Choroid plexus epithelial cell (primary cell): ENCODE measurements at regions not wholly inside any gene's neighbourhood (a gene's known extent, or its start where the extent isn't known, plus 50 kb on each side); places are given as distances from the start of the nearest gene placed in this dataset.

Source experiments
- DNase-seq: peaks from one replicate; pipeline ENCODE4 v3.0.0-alpha.2; 2010; ENCODE audit warnings: low read depth
- H3K4me3 ChIP-seq: 2 replicates; pipeline ENCODE4 v1.5.1; 2011; ENCODE audit warnings: low read depth, mild to moderate bottlenecking, control low read depth, low read length, moderate library complexity
- TF ChIP-seq, protein P1 (sequence below): conservative IDR thresholded peaks from 2 replicates; pipeline ENCODE4 v1.5.1; 2011; ENCODE audit warnings: low read depth, mild to moderate bottlenecking, control low read depth, inconsistent platforms, low read length, moderate library complexity

DNA sequence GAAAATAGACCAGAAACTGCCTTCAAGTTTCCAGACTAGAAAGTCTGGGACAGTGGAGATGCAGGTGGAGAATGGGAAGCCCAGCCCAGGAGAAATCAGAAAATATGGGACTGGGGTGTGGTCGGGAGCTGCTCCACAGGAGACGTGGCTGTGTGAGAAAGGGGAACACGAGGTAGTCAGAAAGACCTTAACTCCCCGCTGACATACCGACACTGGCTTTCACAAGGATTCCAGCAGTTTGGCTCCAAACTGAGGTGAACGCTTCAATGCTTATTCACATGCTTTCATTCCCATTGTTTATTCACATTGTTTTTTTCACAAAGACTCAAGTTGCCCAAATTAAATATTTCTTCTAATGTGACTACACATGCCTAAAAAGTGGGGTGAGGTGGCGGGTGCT, 111.5 kb upstream of the SLCO3A1 start:
- DNase-seq: no peak
- H3K4me3 ChIP-seq: no peak overlapping the region

DNA sequence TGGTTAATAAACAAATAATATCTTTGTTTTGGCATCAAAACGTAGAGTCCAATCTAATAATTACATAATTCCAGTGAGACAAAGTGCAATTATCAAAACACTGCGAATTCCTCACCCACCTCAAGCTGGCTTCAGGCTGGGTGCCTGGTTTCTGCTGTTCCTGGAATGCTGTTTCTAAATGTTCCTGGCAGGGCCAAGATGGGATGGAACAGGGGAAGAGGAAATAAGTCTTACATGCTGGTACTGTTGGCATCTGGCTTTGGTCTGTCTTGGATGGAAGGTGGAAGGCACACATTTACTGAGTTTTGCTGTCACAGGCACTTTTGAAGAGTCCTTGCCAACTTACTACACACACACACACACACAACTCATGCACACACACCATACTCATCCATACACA, 101.9 kb upstream of the SLCO3A1 start:
- TF ChIP-seq, protein P1, sequence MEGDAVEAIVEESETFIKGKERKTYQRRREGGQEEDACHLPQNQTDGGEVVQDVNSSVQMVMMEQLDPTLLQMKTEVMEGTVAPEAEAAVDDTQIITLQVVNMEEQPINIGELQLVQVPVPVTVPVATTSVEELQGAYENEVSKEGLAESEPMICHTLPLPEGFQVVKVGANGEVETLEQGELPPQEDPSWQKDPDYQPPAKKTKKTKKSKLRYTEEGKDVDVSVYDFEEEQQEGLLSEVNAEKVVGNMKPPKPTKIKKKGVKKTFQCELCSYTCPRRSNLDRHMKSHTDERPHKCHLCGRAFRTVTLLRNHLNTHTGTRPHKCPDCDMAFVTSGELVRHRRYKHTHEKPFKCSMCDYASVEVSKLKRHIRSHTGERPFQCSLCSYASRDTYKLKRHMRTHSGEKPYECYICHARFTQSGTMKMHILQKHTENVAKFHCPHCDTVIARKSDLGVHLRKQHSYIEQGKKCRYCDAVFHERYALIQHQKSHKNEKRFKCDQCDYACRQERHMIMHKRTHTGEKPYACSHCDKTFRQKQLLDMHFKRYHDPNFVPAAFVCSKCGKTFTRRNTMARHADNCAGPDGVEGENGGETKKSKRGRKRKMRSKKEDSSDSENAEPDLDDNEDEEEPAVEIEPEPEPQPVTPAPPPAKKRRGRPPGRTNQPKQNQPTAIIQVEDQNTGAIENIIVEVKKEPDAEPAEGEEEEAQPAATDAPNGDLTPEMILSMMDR: no peak
- no peak for DNase-seq
- no peak overlapping the region for H3K4me3 ChIP-seq

More for the DNA sequence above, 111.5 kb upstream of the SLCO3A1 start:
- TF ChIP-seq, protein P1: no peak

DNA sequence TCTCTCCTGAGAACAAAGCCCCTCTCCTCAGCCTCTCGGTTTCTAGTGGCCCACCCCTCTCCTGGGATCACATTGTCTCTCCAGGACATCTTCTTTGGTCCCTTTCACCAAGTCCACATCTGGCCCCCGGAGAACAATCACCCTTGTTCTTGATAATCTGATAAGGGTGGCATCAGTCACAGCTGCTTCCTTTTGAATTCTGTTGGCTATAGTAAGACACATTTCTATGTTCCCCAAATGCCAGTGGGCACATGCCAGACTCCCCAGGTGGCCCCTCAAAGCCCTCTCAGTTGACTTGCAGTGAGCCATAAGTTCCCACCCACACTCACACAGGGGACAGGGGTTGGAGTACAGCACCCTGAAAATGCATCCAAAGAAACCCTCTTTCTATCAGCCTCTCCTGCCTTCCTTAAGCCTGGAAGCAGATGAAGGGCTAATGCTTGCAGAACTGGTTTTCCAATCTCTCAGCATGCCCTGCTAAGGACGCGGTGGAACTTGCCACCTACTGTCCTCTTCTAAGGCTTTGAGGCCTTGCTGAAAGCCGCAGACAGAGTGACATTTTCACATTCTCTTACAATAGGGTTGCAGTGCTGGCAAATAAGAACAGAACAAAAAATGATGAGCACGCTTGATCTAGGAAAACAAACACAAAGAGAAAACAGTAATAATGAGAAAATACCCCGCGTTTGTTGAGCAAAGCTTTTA, 101.3 kb upstream of the SLCO3A1 start:
- H3K4me3 ChIP-seq: no peak overlapping the region
- TF ChIP-seq, protein P1: no peak
- DNase-seq: no peak

GRCh38 chr15:91759560-91759959, 93.9 kb upstream of the SLCO3A1 start:
- H3K4me3 ChIP-seq: no peak overlapping the region
- TF ChIP-seq, protein P1: no peak
- no peak for DNase-seq

DNA sequence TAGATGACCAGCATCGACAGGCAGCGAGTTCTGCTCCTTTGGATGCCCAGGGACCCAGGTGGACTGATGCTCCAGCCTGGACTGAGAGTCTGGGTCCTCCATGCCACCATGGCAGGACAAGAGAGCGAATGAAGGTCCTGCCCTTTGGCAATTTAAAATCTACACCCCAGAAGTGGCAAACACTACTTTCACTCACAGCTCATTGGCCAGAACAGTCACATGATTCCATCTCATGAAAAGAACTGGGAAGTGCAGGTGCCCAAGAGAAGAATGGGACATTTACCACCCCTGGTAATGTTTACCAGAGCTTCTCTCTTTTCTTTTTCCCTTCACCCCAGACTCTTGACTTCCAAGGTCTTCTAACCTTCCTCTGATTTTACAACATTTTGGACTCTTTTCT, 87.8 kb upstream of the SLCO3A1 start:
- TF ChIP-seq, protein P1: no peak
- H3K4me3 ChIP-seq: no peak overlapping the region
- no peak for DNase-seq

DNA sequence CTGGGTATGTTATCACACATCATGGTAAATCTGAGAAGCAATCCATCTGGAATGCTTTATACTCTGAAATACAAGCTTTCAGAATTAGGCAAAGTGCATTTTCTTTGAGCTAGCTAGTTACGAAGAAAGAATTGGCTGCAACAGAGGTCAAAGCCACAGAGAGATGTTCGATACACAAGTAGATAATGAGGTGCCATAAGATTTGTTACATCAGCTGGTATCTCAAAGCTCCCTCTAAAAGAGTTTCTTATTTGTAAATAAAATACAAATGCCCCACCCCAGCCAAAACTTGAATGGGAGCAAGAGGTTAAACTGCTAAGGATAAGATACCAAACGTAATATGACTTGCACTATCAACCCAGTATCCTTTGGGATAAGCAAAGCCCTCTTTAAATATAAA, 84.0 kb upstream of the SLCO3A1 start:
- TF ChIP-seq, protein P1: no peak
- H3K4me3 ChIP-seq: no peak overlapping the region
- no peak for DNase-seq

DNA sequence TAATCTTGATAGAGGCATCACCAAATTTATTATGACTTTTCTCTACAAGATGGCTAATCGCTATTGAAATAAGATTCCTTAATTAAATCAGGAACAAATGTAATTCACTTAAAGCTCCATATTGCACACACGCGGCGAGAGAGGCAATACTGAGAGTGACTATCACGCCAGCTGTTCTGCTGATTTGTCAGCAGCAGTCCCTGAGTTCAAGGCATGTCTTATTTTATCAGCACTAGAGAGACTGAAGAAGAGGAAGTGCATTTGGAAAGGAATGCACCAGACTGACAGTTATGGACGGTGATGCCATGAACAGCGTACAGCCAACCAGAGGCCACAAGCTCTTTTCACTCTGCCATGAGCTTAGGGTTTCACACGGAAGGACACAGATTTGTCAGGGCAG, 83.6 kb upstream of the SLCO3A1 start:
- no peak overlapping the region for H3K4me3 ChIP-seq
- no peak for DNase-seq
- TF ChIP-seq, protein P1: no peak
